ENCODE measurements at regions not wholly inside any gene's neighbourhood (a gene's known extent, or its start where the extent isn't known, plus 50 kb on each side); places are given as distances from the start of the nearest gene placed in this dataset.
"Not testable (repeated sequence)": the region's sequence is repeated elsewhere in the genome, so short reads cannot be mapped to it uniquely, and the experiment has no call there.

DNA sequence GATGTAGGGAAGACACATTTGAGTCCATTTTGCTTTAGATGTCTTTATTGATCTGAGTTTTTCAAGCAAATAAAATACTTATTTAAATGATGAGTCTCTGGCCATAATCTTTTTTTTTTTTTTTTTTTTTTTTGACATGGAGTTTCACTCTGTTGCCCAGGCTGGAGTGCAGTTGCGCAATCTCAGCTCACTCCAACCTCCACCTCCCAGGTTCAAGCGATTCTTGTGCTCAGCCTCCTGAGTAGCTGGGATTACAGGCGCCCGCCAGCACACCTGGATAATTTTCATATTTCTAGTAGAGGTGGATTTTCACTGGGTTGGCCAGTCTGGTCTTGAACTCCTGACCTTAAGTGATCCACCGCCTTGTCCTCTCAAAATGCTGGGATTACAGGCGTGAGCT, 194.5 kb upstream of the MAD2L1 start:
- H3K4me1 ChIP-seq, result no peaks in the 10 kb centered on the region
- no peaks in the 10 kb centered on the region for H3K27me3 ChIP-seq
- H3K4me3 ChIP-seq (replicated peaks in 1 of 3), result no peak overlapping the region
- WGBS, 2 donors, result 88 to 93% methylated on average over 6 of the region's 6 CpGs
- H3K9me3 ChIP-seq, result no peaks in the 10 kb centered on the region
- H3K27ac ChIP-seq, result no peak overlapping the region
- intact Hi-C loops (cut with DNase I), result no loop called here
- no peak for DNase-seq
- no peaks in the 10 kb centered on the region for H3K36me3 ChIP-seq
- no peak for TF ChIP-seq POLR2A (IDR thresholded peaks at IDR 0.05)
- TF ChIP-seq, protein P1, sequence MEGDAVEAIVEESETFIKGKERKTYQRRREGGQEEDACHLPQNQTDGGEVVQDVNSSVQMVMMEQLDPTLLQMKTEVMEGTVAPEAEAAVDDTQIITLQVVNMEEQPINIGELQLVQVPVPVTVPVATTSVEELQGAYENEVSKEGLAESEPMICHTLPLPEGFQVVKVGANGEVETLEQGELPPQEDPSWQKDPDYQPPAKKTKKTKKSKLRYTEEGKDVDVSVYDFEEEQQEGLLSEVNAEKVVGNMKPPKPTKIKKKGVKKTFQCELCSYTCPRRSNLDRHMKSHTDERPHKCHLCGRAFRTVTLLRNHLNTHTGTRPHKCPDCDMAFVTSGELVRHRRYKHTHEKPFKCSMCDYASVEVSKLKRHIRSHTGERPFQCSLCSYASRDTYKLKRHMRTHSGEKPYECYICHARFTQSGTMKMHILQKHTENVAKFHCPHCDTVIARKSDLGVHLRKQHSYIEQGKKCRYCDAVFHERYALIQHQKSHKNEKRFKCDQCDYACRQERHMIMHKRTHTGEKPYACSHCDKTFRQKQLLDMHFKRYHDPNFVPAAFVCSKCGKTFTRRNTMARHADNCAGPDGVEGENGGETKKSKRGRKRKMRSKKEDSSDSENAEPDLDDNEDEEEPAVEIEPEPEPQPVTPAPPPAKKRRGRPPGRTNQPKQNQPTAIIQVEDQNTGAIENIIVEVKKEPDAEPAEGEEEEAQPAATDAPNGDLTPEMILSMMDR (IDR thresholded peaks at IDR 0.05), result no peak

DNA sequence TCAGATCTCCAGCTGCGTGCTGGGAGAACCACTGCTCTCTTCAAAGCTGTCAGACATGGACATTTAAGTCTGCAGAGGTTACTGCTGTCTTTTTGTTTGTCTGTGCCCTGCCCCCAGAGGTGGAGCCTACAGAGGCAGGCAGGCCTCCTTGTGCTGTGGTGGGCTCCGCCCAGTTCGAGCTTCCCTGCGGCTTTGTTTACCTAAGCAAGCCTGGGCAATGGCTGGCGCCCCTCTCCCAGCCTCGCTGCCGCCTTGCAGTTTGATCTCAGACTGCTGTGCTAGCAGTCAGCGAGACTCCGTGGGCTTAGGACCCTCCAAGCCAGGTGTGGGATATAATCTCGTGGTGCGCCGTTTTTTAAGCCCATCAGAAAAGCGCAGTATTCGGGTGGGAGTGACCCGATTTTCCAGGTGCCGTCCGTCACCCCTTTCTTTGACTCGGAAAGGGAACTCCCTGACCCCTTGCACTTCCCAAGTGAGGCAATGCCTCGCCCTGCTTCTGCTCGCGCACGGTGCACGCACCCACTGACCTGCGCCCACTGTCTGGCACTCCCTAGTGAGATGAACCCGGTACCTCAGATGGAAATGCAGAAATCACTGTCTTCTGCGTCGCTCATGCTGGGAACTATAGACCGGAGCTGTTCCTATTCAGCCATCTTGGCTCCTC, 189.6 kb upstream of the MAD2L1 start:
- H3K4me3 ChIP-seq (replicated peaks in 1 of 3); intact Hi-C loops (cut with DNase I); H3K27ac ChIP-seq; DNase-seq; H3K36me3 ChIP-seq; H3K4me1 ChIP-seq; H3K9me3 ChIP-seq; H3K27me3 ChIP-seq: not testable (repeated sequence)
- WGBS, 2 donors, result 85 to 87% methylated on average over 23 to 24 of the region's 28 CpGs

DNA sequence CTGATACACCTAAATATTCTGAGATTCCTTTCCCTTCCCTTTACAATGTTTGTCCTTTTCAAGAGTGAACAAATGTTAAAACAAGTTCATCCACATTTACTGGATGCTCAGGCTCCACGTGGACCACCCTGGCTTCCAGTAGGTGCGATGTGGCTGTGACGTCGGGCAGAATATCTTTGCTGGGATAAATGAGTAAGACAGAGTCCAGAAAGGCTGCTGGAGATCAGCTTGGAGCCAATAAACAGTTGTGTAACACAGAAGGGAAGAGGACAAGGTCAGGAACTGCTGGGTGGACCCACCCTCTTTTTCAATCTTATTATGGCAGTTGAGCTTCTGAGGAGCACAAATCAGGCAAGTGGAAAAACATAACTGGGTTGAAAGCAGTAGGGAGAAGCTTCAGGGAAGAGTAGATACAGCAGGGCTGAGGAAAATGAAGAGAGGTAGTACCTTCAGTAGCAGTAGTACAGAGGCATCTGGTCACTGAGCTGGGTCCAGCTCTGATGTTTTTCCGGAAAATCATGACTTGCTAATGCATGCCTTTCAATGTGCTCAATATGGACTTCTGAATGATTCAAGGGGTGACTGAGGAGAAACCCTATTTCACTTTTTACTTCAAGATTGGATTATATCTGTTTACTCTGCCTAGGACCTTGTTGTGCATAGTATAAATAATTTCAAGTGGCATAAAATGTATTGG, 171.8 kb upstream of the MAD2L1 start:
- no peak for DNase-seq
- Histone ChIP-seq H3K4me1 (no peaks in the 10 kb centered on the region), H3K27ac (no peak overlapping the region), H3K9me3 (no peaks in the 10 kb centered on the region), H3K36me3 (no peaks in the 10 kb centered on the region), H3K27me3 (no peaks in the 10 kb centered on the region), H3K4me3 (replicated peaks in 1 of 3) (no peak overlapping the region)
- TF ChIP-seq, protein P1 (IDR thresholded peaks at IDR 0.05), result no peak
- TF ChIP-seq POLR2A (IDR thresholded peaks at IDR 0.05), result no peak
- WGBS, 2 donors, result 91 to 92% methylated on average over 5 of the region's 5 CpGs
- intact Hi-C loops (cut with DNase I), result no loop called here

DNA sequence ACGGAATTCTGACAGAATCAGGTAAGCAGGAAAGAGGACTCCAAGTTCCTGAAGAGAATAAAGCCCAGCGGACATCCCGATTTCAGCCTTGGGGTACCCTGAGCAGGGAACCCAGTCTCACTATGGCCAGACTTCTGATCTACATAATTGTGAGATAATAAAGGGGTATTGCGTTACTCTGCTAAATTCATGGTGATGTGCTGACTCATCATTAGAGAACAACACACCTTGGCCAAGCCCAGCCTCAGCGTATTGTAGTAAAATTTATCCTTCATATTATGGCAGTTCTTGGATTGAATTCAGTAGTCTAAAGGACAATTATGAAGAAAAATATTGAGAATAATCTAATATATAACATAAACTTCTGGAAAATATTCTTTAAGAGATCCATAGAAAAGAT, 170.2 kb upstream of the MAD2L1 start:
- WGBS, 2 donors, result 94 to 95% methylated on average over 5 of the region's 5 CpGs
- no peak for DNase-seq
- no peaks in the 10 kb centered on the region for H3K36me3 ChIP-seq
- TF ChIP-seq, protein P1 (IDR thresholded peaks at IDR 0.05), result no peak
- no peak for TF ChIP-seq POLR2A (IDR thresholded peaks at IDR 0.05)
- no peaks in the 10 kb centered on the region for H3K9me3 ChIP-seq
- no peak overlapping the region for H3K27ac ChIP-seq
- no peaks in the 10 kb centered on the region for H3K4me1 ChIP-seq
- no peak overlapping the region for H3K4me3 ChIP-seq (replicated peaks in 1 of 3)
- no peaks in the 10 kb centered on the region for H3K27me3 ChIP-seq
- intact Hi-C loops (cut with DNase I), result no loop called here

DNA sequence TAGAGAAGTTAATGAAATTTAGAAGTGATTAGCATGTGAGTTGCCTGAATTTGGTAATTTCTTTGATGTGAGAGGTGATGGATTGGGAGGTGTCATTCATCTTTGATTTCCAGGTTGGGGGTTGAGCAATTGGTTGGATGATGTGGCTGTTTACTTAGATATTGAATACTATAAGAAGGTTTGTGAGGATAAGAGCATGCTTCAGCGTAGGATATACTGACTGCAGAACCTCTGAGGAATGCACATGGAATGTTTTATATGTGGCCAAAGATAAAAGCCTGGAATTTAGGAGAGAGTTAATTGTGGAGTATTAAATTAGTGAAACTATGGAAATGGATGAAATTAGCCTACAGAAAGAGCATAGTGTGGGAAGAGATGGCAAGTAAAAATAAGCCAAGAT, 165.4 kb upstream of the MAD2L1 start:
- intact Hi-C loops (cut with DNase I), result no loop called here
- H3K27me3 ChIP-seq, result no peaks in the 10 kb centered on the region
- H3K4me1 ChIP-seq, result no peaks in the 10 kb centered on the region
- whole genome bisulfite sequencing, 2 donors, result 0 to 39% methylated on average over 1 of the region's 1 CpG
- no peak overlapping the region for H3K27ac ChIP-seq
- DNase-seq, result no peak
- no peak overlapping the region for H3K4me3 ChIP-seq (replicated peaks in 1 of 3)
- H3K9me3 ChIP-seq, result no peaks in the 10 kb centered on the region
- TF ChIP-seq POLR2A (IDR thresholded peaks at IDR 0.05), result no peak
- TF ChIP-seq, protein P1 (IDR thresholded peaks at IDR 0.05), result no peak
- no peaks in the 10 kb centered on the region for H3K36me3 ChIP-seq
